ENCODE measurements at regions not wholly inside any gene's neighbourhood (a gene's known extent, or its start where the extent isn't known, plus 50 kb on each side); places are given as distances from the start of the nearest gene placed in this dataset.

DNA sequence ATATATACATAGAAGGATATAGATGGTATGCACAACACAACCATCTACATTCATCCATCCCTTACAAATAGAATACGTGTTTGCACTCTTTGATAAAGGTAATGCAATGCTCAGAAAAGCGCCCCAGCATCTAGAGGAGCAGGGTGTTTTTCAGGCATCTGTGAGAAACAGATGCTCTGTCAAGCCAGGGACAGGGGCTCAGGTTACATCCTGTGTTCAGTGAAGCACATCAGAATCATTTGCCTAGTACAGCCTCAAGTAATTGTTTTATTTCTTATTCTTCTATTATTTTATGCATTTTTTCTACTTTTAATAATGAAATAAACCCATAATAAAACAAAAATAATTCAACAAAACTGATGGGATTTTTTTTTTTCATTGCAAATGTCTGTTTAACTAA lies 50.5 kb upstream of the HIF1A start:
- Mint-ChIP-seq H3K27me3 (ENCODE audit: low read depth) (no peaks in the 10 kb centered on the region), H3K36me3 (ENCODE audit: insufficient read depth in 1 of 3, low read depth in 3 of 3) (no peaks in the 10 kb centered on the region)
- no peak for DNase-seq

More for the DNA sequence above, 50.5 kb upstream of the HIF1A start:
- WGBS (ENCODE audit: extremely low coverage, insufficient read length, low lambda C conversion rate) = no CpG with 5 or more reads among the region's 2 CpGs
- no peaks in the 10 kb centered on the region for H3K27me3 ChIP-seq (ENCODE audit: insufficient read depth, low read length)
- Mint-ChIP-seq H3K27ac (no peak overlapping the region; a peak in 1 of 7 replicates), H3K4me3 (no peak overlapping the region), H3K9me3 (no peaks in the 10 kb centered on the region), H3K4me1 (peaks cover 3 to 4% of the 10 kb centered on the region in 2 experiments; a peak in 1 of 4 replicates)
- no peak overlapping the region for H4K91ac ChIP-seq (ENCODE audit: insufficient read length, low read depth, low read length)
- no peak overlapping the region for H2BK120ac ChIP-seq (ENCODE audit: low read depth, low read length, poor library complexity, severe bottlenecking)
- no peak overlapping the region for H4K8ac ChIP-seq (replicated peaks; ENCODE audit: insufficient read length, low read depth, low read length)
- no peak overlapping the region for H3K23ac ChIP-seq (ENCODE audit: insufficient read length, low read depth, low read length)
- H3K56ac ChIP-seq (ENCODE audit: insufficient read length, low read depth, low read length) = no peak overlapping the region
- H3K9me3 ChIP-seq (ENCODE audit: control insufficient read depth, low read depth, low read length) = no peaks in the 10 kb centered on the region
- no peak overlapping the region for H2BK15ac ChIP-seq (ENCODE audit: low read depth, low read length)
- no peak overlapping the region for H3T11ph ChIP-seq (ENCODE audit: low read length)
- H3K79me2 ChIP-seq (ENCODE audit: insufficient read depth, low read length) = no peaks in the 10 kb centered on the region
- no peak overlapping the region for H3K14ac ChIP-seq (ENCODE audit: insufficient read depth, low read length)
- no peak overlapping the region for H3K18ac ChIP-seq (ENCODE audit: insufficient read length, low read depth, low read length)
- H3K9ac ChIP-seq (ENCODE audit: extremely low read depth, insufficient read length, low read length) = no peak overlapping the region
- H3K23me2 ChIP-seq (ENCODE audit: insufficient read length, low read depth, low read length, poor library complexity, severe bottlenecking) = no peaks in the 10 kb centered on the region
- no peak overlapping the region for H2AK5ac ChIP-seq (ENCODE audit: insufficient read length, low read length)
- H2BK12ac ChIP-seq (ENCODE audit: insufficient read length, low read depth, low read length) = no peak overlapping the region
- no peak overlapping the region for H2BK20ac ChIP-seq (ENCODE audit: low read depth, low read length, poor library complexity, severe bottlenecking)
- H4K5ac ChIP-seq (ENCODE audit: insufficient read length, low read depth, low read length) = no peak overlapping the region
- no peak overlapping the region for H2AFZ ChIP-seq (ENCODE audit: low read length)
- TF ChIP-seq, protein P1, sequence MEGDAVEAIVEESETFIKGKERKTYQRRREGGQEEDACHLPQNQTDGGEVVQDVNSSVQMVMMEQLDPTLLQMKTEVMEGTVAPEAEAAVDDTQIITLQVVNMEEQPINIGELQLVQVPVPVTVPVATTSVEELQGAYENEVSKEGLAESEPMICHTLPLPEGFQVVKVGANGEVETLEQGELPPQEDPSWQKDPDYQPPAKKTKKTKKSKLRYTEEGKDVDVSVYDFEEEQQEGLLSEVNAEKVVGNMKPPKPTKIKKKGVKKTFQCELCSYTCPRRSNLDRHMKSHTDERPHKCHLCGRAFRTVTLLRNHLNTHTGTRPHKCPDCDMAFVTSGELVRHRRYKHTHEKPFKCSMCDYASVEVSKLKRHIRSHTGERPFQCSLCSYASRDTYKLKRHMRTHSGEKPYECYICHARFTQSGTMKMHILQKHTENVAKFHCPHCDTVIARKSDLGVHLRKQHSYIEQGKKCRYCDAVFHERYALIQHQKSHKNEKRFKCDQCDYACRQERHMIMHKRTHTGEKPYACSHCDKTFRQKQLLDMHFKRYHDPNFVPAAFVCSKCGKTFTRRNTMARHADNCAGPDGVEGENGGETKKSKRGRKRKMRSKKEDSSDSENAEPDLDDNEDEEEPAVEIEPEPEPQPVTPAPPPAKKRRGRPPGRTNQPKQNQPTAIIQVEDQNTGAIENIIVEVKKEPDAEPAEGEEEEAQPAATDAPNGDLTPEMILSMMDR (conservative IDR thresholded peaks at IDR 0.05) = no peak
- no peak overlapping the region for H2BK5ac ChIP-seq (ENCODE audit: insufficient read length, low read length)
- H3K4me2 ChIP-seq (ENCODE audit: insufficient read depth, insufficient read length, low read length) = no peak overlapping the region
- H4K20me1 ChIP-seq (ENCODE audit: control insufficient read depth, insufficient read depth, insufficient read length) = no peaks in the 10 kb centered on the region
- no peaks in the 10 kb centered on the region for H3K4me1 ChIP-seq (ENCODE audit: insufficient read depth, low read length)
- no peak overlapping the region for H3K4ac ChIP-seq (ENCODE audit: low read depth, low read length)
- H3K79me1 ChIP-seq (ENCODE audit: insufficient read depth, low read depth, low read length, poor library complexity, severe bottlenecking) = no peaks in the 10 kb centered on the region
- H3K27ac ChIP-seq (ENCODE audit: insufficient read length, low read depth, low read length) = no peak overlapping the region

Data from H9 (cell line).